HG03159 (cell line): ENCODE measurements at regions not wholly inside any gene's neighbourhood (a gene's known extent, or its start where the extent isn't known, plus 50 kb on each side); places are given as distances from the start of the nearest gene placed in this dataset.

Experiments used
- ATAC-seq: cut with Tn5 transposase; IDR thresholded peaks from one replicate; pipeline ENCODE4 v1.9.1; 2021; ENCODE audit warnings: mild to moderate bottlenecking, moderate library complexity; ENCODE audit not compliant: unreplicated experiment

DNA sequence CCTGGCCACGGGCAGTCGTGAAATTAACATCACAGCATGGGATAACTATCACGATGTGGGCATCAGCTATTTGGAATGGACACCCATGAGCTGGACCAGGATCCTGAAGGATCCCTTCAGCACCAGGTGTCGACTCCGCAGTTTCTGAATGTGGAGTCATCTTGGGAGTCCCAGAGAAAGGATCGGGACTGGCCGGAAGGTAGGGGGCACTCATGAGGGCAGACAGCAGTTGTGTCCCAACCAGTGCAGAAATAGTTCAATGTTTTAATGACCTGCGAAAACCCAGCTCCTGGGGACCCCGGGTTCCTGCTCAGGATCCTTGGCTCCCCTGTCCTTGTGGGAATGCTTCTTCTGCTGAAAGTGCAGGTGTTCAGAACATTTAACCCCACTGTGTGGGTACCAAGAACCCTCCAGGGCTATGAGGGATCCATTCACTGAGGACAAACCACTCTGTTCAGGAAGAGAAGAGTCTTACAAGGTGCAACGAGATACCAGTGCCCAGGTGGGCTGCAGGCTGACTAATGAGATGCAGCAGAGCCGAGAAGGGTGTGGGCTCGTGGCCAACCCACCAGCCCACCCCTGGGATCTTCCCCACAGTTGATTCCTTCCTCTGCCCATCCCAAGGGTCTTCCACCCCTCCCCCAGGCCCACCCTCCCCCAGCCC, 154.8 kb downstream of the SALL1 start:
- ATAC-seq, result no peak

- no peak for ATAC-seq
These were observed 156.1 kb downstream of the SALL1 start for GRCh38 chr16:50994995-50995394.

DNA sequence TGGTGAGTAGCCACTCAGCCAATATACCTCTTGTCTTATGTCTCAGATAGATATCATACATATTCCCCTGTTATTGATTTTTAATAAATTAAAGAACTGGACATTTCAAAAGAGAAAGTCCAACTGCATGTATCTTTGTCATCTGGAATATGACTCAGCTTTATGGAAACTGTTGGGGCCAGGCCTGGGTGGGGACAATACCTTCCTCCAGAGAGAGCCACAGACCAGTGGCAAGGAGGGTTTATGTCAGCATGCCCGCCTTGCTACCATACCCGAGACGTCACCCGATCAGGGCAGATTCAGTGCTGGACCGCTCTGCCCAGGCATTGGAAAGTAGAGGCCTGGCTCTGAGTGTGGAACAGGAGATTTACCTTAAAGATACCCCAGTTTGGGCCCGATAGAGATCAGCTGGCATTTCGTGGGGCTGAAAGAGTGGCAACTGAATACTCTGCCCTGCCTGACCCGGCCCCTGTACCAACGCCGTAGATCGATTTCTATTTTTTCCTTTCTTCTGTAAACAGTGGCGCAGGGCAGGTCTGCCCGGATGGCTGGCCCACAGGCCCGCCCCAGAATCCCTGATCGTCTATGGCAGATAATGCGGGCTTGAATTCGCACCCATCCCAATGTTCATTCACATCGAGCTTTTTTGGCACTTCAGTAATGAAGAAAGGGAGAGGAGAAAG, 158.6 kb downstream of the SALL1 start:
- ATAC-seq, result no peak

- ATAC-seq, result no peak
These were observed 159.6 kb downstream of the SALL1 start for GRCh38 chr16:50991436-50991835.

- ATAC-seq, result no peak
These were observed 160.1 kb downstream of the SALL1 start for GRCh38 chr16:50991006-50991405.

GRCh38 chr16:50989047-50989446, 162.0 kb downstream of the SALL1 start:
- no peak for ATAC-seq

DNA sequence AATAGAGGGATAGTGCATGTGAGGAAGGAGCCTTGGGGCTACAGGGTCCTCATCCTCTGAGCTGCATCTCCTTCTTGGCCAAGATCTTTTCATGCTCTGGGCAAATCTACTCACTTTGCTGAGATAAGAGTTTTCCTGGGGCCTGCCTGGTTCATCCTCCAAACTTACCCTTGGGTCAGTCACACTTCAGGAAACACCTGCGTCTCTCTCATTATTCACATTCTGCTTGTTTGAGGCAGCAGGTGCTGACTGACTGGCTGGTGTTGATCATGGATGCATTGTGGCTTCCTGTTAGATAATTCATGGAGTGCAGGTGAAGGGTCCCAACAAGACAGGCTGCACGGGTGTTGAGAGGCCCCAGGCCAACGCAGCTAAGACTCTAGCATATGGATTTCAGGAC, 162.6 kb downstream of the SALL1 start:
- ATAC-seq, result no peak

DNA sequence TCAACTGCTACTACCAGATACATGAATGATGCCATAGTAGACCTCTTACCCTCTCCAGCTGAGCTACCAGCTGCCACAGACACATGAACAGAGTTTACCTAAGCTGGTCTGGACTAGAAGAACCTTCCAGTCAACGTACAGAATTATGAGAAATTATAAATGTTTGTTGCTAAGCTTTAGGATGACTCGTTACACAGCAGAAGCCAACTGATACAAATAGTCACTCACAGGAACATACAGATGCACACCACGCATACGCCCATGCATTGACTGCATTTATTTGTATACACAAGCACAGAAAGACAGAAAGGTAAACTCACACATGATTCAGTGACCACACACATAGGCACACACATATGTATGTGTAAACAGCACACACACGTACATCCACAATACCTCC, 164.6 kb downstream of the SALL1 start:
- ATAC-seq, result no peak

DNA sequence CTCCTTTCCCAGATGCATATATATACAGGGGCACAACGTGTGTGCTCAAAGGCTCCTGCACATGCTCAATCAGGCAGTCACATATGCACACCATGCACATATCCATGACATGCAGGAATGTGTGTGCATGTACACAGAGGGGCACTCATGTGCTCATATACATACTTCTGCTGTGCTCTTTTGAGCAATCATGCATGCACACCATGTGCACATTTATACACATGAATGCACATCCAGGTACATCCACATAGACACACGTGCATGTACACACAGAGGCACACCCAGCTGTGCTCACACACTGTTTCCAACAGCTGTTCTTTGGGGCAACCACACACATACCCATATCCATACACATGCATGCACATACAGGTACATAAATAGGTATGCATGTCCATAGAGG, 165.3 kb downstream of the SALL1 start:
- no peak for ATAC-seq

DNA sequence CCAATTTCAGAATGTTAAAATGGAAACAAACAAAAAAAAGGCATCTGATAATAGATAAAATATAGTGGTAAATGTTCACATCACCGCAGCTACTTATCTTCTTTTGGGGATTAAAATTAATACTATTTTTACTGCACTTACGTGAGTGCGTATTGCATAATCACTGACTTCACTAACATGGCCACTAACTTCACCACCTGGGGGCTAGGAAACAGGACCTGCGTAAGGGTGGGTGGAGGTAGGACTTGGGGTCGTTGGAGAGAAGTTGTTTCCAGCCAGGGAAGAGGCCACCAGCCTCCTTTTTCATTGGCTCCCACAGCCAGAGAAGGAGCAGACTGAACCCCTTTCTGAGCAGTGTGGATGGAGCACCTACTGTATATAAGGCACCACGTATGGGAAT, 166.4 kb downstream of the SALL1 start:
- ATAC-seq, result no peak

- ATAC-seq, result no peak
These were observed 168.3 kb downstream of the SALL1 start for GRCh38 chr16:50982808-50983207.

GRCh38 chr16:50981951-50982350, 169.1 kb downstream of the SALL1 start:
- no peak for ATAC-seq

- ATAC-seq, result no peak
These were observed 170.4 kb downstream of the SALL1 start for GRCh38 chr16:50980666-50981065.

- no peak for ATAC-seq
These were observed 171.1 kb downstream of the SALL1 start for GRCh38 chr16:50979806-50980620.

GRCh38 chr16:50977138-50977537, 173.9 kb downstream of the SALL1 start:
- no peak for ATAC-seq

- no peak for ATAC-seq
These were observed 176.5 kb downstream of the SALL1 start for GRCh38 chr16:50974438-50975036.

- no peak for ATAC-seq
These were observed 178.2 kb downstream of the SALL1 start for GRCh38 chr16:50972876-50973275.

DNA sequence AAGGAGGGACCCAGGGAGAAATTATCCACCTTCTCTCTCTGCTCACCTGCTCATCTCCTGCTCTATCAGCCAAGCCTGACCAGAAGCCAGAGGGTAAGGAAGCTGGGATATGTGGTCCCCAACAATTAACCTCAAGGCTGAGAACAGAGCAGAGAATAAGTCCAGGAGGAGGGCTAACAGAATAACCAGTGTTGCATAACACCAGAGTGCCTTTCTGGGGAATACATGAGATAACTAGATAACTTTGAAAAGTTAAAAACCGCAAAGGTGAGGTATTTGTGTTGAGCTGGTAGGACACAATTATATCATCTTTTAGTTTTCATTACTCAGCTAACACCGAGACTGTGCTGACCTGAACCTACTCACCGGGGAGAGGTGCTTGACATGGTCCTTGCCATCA, 180.8 kb downstream of the SALL1 start:
- ATAC-seq, result no peak

DNA sequence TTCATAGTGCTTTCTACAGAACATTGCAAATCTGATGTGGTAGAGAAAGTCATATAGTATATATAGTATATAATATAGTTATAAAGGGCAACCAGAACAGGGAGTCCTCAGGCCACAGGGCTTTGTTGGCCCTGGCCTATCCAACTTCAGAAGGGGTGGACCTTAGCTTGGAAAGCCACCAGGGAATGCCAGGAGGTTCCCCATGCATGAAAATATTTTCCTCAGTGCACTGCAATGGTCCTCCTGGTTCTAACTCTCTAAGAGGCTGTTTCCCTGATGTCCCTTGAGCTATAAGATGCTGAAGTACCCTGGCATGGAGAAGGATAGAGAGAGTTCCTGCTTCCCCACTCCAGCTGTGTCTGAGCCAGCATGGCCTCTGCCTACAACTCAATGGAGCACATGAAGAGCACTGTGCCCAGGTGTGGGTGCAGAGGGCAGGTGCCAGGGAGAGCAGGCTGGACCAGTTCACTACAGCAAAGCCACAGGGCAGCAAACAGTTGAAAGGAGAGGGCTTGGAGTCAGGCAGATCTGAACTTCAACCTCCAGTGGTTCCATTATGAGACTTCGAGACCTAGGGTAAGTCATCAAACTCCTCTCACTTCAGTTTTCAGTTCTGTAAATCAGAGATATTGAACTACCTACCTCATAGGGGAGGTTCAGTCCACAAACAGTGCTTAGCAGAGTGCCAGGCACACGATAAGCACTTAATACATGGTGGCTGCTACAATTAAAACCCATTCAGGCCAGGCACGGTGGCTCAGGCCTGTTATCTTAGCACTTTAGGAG, 183.1 kb downstream of the SALL1 start:
- ATAC-seq, result peak; percentile 66

DNA sequence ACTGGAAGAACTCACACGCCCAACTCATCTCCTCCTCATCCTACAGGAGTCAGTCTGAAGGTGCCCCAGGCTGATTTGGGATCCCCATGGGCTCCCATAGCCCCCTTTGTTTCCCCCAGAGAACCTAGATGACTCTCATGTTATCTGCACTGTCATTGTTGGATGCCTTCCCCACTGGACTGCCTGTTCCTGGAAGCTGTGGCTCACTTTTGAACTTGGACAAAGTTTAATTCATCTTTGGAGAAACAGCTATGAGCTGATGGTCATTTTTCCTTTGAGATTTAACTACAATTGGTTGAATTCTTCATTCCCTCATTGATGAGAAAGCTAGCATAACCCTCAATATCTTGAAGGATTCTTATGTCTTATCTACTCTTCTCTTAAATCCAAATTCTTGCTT, 186.6 kb downstream of the SALL1 start:
- no peak for ATAC-seq

GRCh38 chr16:50961952-50962351, 189.1 kb downstream of the SALL1 start:
- no peak for ATAC-seq
